Transverse colon (tissue), 4 donors: ENCODE measurements at regions not wholly inside any gene's neighbourhood (a gene's known extent, or its start where the extent isn't known, plus 50 kb on each side); places are given as distances from the start of the nearest gene placed in this dataset.

ENCODE experiments used
- DNase-seq: peaks from one replicate; pipeline ENCODE4 v3.0.0-alpha.2; 2019
- H3K27ac ChIP-seq, 4 donors: fragments of 200-600 bp; sonication (generic); 2 replicates each; pipeline ENCODE4 v1.5.1; 2016 to 2018; ENCODE audit warnings: inconsistent platforms in 4 of 4
- H3K27me3 ChIP-seq: fragments of 200-600 bp; sonication (generic); 2 replicates; pipeline ENCODE4 v1.5.1; 2017; ENCODE audit warnings: inconsistent platforms
- H3K36me3 ChIP-seq, 4 donors: fragments of 200-600 bp; sonication (generic); 2 replicates each; pipeline ENCODE4 v1.5.1; 2017 to 2019; ENCODE audit warnings: inconsistent platforms in 4 of 4
- H3K4me1 ChIP-seq, 4 donors: fragments of 200-600 bp; sonication (generic); 2 replicates each; pipeline ENCODE4 v1.5.1; 2017 to 2020; ENCODE audit warnings: inconsistent platforms in 4 of 4
- H3K4me3 ChIP-seq, 4 donors: fragments of 200-600 bp; sonication (generic); 1 replicate in 1 of 4; 2 replicates in 3 of 4; pipeline versions ENCODE4 v1.5.1 to v1.6.1; 2017 to 2019; ENCODE audit warnings: inconsistent platforms in 4 of 4
- H3K9me3 ChIP-seq, 2 donors: fragments of 200-600 bp; sonication (generic); 2 replicates each; pipeline ENCODE4 v1.5.1; 2017 to 2019; ENCODE audit warnings: inconsistent platforms in 2 of 2
- CTCF ChIP-seq, 5 experiments: fragments of 200-600 bp in 3 of 5; fragments of 450-650 bp in 2 of 5; sonication (generic) in 3 of 5; IDR thresholded peaks; 1 replicate in 2 of 5; 2 replicates in 3 of 5; pipeline ENCODE4 v1.5.1; 2016 to 2017; ENCODE audit warnings: antibody characterized with exemption in 5 of 5, inconsistent platforms in 3 of 5, mild to moderate bottlenecking in 2 of 5, moderate library complexity in 1 of 5
- EP300 ChIP-seq: sonication (generic); formaldehyde crosslinking; IDR thresholded peaks from one replicate; pipeline ENCODE4 v1.6.1; 2017; ENCODE audit warnings: antibody characterized with exemption, low read depth
- POLR2A ChIP-seq: fragments of 450-650 bp; IDR thresholded peaks from one replicate; pipeline ENCODE4 v1.6.1; 2016; ENCODE audit warnings: antibody characterized with exemption, mild to moderate bottlenecking, moderate library complexity
- POLR2AphosphoS5 ChIP-seq, 3 donors: sonication (generic); formaldehyde crosslinking; IDR thresholded peaks; one replicate each; pipeline ENCODE4 v1.6.1; 2016; ENCODE audit warnings: antibody characterized with exemption in 3 of 3
- WGBS, 2 donors: methylation state at CpG; one replicate each; pipeline ENCODE4 v1.1.5; 2018; ENCODE audit warnings: low coverage in 1 of 2; 5-methylcytosine and 5-hydroxymethylcytosine counted together
- in situ Hi-C, 4 donors: fragments of 200-750 bp; cut with MboI; loops; one replicate each; pipeline versions ENCODE4 v1.15.0 to v1.15.1; 2017; ENCODE audit warnings: low sequenced_read_pairs in 3 of 4, low pct_ligation_motif_present in 1 of 4, low pct_unique_long_range_greater_than_20kb in 1 of 4
- intact Hi-C: fragments of 100-400 bp; cut with DNase I; formaldehyde crosslinking; loops from one replicate; pipeline ENCODE4 v1.15.1; 2023; ENCODE audit warnings: low total_unique reads

GRCh38 chr2:105546628-105546974 lies 147.8 kb upstream of the FHL2 start:
- in situ Hi-C loops (no loop called here), intact Hi-C loops (loop anchor here (1.0 kb wide), 1 partner anchor 179 kb away; no protein-coding TSS in a partner anchor)
- no peak for TF ChIP-seq POLR2AphosphoS5 (IDR thresholded peaks at IDR 0.05)
- TF ChIP-seq CTCF (IDR thresholded peaks at IDR 0.05), result no peak
- TF ChIP-seq POLR2A, result no peak
- TF ChIP-seq EP300, result no peak
- H3K27me3 ChIP-seq, result no peaks in the 10 kb centered on the region
- 53 to 82% methylated on average over 4 to 6 of the region's 6 CpGs for WGBS, 2 donors
- no peak overlapping the region for H3K4me3 ChIP-seq
- no peak overlapping the region for H3K27ac ChIP-seq
- no peaks in the 10 kb centered on the region for H3K4me1 ChIP-seq
- DNase-seq, result no peak
- no peaks in the 10 kb centered on the region for H3K36me3 ChIP-seq
- no peaks in the 10 kb centered on the region for H3K9me3 ChIP-seq

DNA sequence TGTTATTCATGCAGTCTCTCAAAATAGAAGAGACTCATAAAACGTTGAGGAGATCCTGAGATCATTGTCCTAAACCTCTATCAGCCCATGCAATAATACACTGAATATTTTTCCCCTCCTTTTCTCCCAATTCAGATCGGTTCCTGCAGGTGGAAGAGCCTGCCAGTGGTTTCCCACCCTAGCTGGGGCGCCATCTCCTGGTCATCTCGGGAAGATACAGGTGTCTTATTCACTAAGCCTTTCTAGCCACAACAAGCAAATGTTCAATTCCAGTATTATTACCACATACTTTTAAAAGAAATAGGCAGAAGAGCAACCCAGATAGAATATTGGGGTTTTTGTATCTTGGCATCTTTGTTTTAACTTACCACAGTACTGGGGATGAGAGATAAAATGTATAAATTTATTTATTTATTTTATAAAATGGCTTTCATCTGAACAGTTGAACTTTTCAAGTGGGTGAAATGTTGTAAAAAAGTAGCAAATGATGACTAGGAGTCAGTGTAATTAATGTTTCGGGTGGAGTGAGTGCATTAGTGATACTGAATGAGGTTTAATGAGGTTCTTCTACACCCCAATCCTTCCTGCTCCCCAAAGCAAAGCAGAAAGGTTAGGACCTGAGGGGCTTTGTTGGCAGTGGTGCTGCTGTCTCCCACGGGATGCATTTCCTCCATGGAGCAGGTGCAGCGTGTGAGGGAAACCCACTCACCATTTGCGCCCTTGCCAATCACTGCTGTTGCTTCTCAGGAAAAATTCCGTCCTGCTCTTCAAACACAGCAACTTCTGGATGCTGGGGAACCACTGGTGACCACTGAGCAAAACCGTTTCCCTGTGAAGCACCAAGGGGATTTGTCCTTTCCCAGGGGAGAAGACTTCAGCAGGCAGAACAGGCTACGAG lies 147.1 kb upstream of the FHL2 start:
- Histone ChIP-seq H3K36me3 (no peaks in the 10 kb centered on the region), H3K27me3 (no peaks in the 10 kb centered on the region), H3K4me1 (no peaks in the 10 kb centered on the region), H3K9me3 (no peaks in the 10 kb centered on the region), H3K4me3 (no peak overlapping the region), H3K27ac (no peak overlapping the region)
- intact Hi-C loops, result loop anchor here (1.0 kb wide), 1 partner anchor 179 kb away; no protein-coding TSS in a partner anchor
- 22 to 29% methylated on average over 6 to 11 of the region's 11 CpGs for WGBS, 2 donors
- in situ Hi-C loops, result no loop called here
- DNase-seq, result peak; percentile 76
- TF ChIP-seq EP300, result no peak
- TF ChIP-seq CTCF (IDR thresholded peaks at IDR 0.05), result peak; percentile 67 to 80 (median 76)

DNA sequence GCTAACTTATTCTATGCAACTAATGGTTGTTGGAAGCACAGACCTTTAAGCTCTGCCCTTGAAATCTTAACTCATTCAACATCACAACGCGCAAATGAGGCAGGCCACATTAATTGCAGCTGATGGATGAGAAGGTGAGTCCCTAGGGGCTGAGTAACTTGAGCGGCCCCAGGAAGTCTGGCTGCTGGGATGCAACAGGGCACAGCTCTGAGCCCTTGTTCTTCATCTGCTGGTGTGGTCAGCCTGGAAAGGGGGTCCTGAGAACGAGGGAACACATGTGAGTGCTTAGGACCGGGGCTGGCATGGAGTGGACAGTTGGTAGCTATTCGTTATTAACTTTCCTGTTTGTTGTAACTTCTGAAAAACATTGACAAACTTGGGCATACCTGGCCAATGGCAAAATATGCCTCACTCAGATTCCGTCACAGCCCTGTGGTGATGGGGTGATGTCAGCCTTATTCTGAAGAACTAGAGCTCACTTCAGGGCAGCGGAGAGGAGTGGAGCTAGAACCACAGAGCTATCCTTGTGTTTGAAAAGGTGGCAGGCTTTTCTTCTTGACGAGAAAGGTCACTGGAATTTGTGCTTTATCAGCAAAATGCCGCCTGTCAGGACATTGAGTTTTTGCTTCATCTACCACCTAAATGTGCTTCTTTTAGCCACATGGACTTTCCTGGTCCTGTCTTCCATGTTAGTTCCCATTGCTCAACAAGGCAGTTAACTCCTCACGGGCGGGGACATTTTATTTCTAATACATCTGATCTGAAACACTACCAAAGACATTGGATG lies 145.9 kb upstream of the FHL2 start:
- no peaks in the 10 kb centered on the region for H3K27me3 ChIP-seq
- no peaks in the 10 kb centered on the region for H3K4me1 ChIP-seq
- in situ Hi-C loops (no loop called here), intact Hi-C loops (no loop called here)
- no peaks in the 10 kb centered on the region for H3K9me3 ChIP-seq
- DNase-seq, result no peak
- H3K36me3 ChIP-seq, result no peaks in the 10 kb centered on the region
- H3K27ac ChIP-seq, result no peak overlapping the region
- no peak overlapping the region for H3K4me3 ChIP-seq
- 85 to 91% methylated on average over 6 to 12 of the region's 12 CpGs for WGBS, 2 donors
- no peak for TF ChIP-seq CTCF (IDR thresholded peaks at IDR 0.05)
- no peak for TF ChIP-seq POLR2AphosphoS5 (IDR thresholded peaks at IDR 0.05)
- no peak for TF ChIP-seq POLR2A
- TF ChIP-seq EP300, result no peak

- 73 to 74% methylated on average over 8 to 13 of the region's 13 CpGs for WGBS, 2 donors
Measured at GRCh38 chr2:105541189-105542050, 142.6 kb upstream of the FHL2 start.

More at GRCh38 chr2:105541189-105542050, 142.6 kb upstream of the FHL2 start:
- no peak overlapping the region for H3K4me3 ChIP-seq
- H3K27me3 ChIP-seq, result peaks cover 3% of the 10 kb centered on the region
- intact Hi-C loops (no loop called here), in situ Hi-C loops (no loop called here)
- H3K36me3 ChIP-seq, result no peaks in the 10 kb centered on the region
- no peak for DNase-seq
- no peaks in the 10 kb centered on the region for H3K9me3 ChIP-seq
- no peaks in the 10 kb centered on the region for H3K4me1 ChIP-seq
- TF ChIP-seq EP300, result no peak
- no peak for TF ChIP-seq CTCF (IDR thresholded peaks at IDR 0.05)
- no peak for TF ChIP-seq POLR2AphosphoS5 (IDR thresholded peaks at IDR 0.05)
- no peak for TF ChIP-seq POLR2A
- no peak overlapping the region for H3K27ac ChIP-seq
